DOHH2 (cell line): ENCODE measurements at regions not wholly inside any gene's neighbourhood (a gene's known extent, or its start where the extent isn't known, plus 50 kb on each side); places are given as distances from the start of the nearest gene placed in this dataset.

Experiments
- H3F3A ChIP-seq: fragments of 200-600 bp; sonication (generic), shearing (Covaris generic); 2 replicates; pipeline ENCODE4 v1.6.0; 2016; ENCODE audit warnings: antibody characterized with exemption, mild to moderate bottlenecking; ENCODE audit not compliant: control insufficient read depth, insufficient read depth
- H3K27ac ChIP-seq: fragments of 200-600 bp; sonication (generic); 2 replicates; pipeline ENCODE4 v1.5.1; 2014; ENCODE audit warnings: low read depth, mild to moderate bottlenecking, low read length, moderate library complexity
- H3K27me3 ChIP-seq: fragments of 200-600 bp; sonication (generic); 2 replicates; pipeline ENCODE4 v1.6.1; 2014; ENCODE audit warnings: mild to moderate bottlenecking, low read length, mixed read lengths; ENCODE audit not compliant: control insufficient read depth
- H3K36me3 ChIP-seq: fragments of 200-600 bp; sonication (generic); 2 replicates; pipeline ENCODE4 v1.6.1; 2014; ENCODE audit warnings: mild to moderate bottlenecking, low read length, moderate library complexity, mixed read lengths; ENCODE audit not compliant: control insufficient read depth
- H3K4me1 ChIP-seq: fragments of 200-600 bp; sonication (generic); 2 replicates; pipeline ENCODE4 v1.6.1; 2014; ENCODE audit warnings: mild to moderate bottlenecking, low read length, mixed read lengths; ENCODE audit not compliant: control insufficient read depth
- H3K4me2 ChIP-seq: fragments of 200-600 bp; sonication (generic); 2 replicates; pipeline ENCODE4 v1.6.0; 2014; ENCODE audit warnings: mild to moderate bottlenecking, low read length, moderate library complexity
- H3K4me3 ChIP-seq: fragments of 200-600 bp; sonication (generic); 2 replicates; pipeline ENCODE4 v1.5.1; 2014; ENCODE audit warnings: mild to moderate bottlenecking, low read length, mixed read lengths
- H3K79me2 ChIP-seq: fragments of 200-600 bp; sonication (generic); 2 replicates; pipeline ENCODE4 v1.6.1; 2014; ENCODE audit warnings: mild to moderate bottlenecking, low read length, mixed read lengths; ENCODE audit not compliant: control insufficient read depth
- H3K9me2 ChIP-seq: fragments of 200-600 bp; sonication (generic); replicated peaks from 2 replicates; pipeline ENCODE4 v1.6.1; 2014; ENCODE audit warnings: mild to moderate bottlenecking, low read length, mixed read lengths; ENCODE audit not compliant: control insufficient read depth
- H3K9me3 ChIP-seq: fragments of 200-600 bp; sonication (generic); 2 replicates; pipeline ENCODE4 v1.6.1; 2014; ENCODE audit warnings: antibody characterized with exemption, low read length, mixed read lengths; ENCODE audit not compliant: control insufficient read depth, insufficient read depth
- H4K20me1 ChIP-seq: fragments of 200-600 bp; sonication (generic); 2 replicates; pipeline ENCODE4 v1.6.0; 2014; ENCODE audit warnings: low read depth, mild to moderate bottlenecking, antibody characterized with exemption, low read length, moderate library complexity; ENCODE audit not compliant: control insufficient read depth, insufficient read depth
- EZH2phosphoT487 ChIP-seq: fragments of 200-600 bp; sonication (generic); IDR thresholded peaks from 2 replicates; pipeline ENCODE4 v1.6.1; 2017; ENCODE audit warnings: borderline replicate concordance, mild to moderate bottlenecking, antibody characterized with exemption, low read length, moderate library complexity, mixed read lengths
- TF ChIP-seq, protein P1 (sequence below): fragments of 200-600 bp; sonication (generic); IDR thresholded peaks from one replicate; pipeline ENCODE4 v1.5.1; 2014; ENCODE audit warnings: antibody characterized with exemption, mild to moderate bottlenecking, low read depth, low read length; ENCODE audit not compliant: poor library complexity, severe bottlenecking

DNA sequence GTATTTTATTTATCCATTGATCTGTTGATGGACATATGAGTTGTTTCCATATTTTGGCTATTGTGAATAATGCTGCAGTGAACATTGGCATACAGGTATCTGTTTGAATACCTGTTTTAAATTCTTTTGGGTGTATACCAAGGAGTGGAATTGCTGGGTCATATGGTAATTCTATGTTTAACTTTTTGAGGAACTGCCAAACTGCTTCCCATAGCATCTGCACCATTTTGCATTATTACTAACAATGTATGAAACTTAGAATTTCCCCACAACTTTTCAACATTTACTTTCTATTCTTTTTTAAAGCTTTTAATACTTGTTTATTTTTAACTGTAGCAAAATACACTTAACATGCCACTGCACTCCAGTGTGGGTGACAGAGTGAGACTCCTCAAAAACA is 57.0 kb upstream of the MSN start:
- no peaks in the 10 kb centered on the region for H3K9me3 ChIP-seq
- H3K9me2 ChIP-seq, result no peaks in the 10 kb centered on the region
- H3K4me1 ChIP-seq, result 0 out of 2 replicates have a peak, but pooled peaks cover 3% of the 10 kb centered on the region
- no peaks in the 10 kb centered on the region for H3K27me3 ChIP-seq
- H3K4me2 ChIP-seq, result no peak overlapping the region
- no peaks in the 10 kb centered on the region for H3F3A ChIP-seq
- no peak overlapping the region for H3K27ac ChIP-seq
- no peaks in the 10 kb centered on the region for H3K36me3 ChIP-seq
- TF ChIP-seq EZH2phosphoT487, result no peak
- TF ChIP-seq, protein P1, sequence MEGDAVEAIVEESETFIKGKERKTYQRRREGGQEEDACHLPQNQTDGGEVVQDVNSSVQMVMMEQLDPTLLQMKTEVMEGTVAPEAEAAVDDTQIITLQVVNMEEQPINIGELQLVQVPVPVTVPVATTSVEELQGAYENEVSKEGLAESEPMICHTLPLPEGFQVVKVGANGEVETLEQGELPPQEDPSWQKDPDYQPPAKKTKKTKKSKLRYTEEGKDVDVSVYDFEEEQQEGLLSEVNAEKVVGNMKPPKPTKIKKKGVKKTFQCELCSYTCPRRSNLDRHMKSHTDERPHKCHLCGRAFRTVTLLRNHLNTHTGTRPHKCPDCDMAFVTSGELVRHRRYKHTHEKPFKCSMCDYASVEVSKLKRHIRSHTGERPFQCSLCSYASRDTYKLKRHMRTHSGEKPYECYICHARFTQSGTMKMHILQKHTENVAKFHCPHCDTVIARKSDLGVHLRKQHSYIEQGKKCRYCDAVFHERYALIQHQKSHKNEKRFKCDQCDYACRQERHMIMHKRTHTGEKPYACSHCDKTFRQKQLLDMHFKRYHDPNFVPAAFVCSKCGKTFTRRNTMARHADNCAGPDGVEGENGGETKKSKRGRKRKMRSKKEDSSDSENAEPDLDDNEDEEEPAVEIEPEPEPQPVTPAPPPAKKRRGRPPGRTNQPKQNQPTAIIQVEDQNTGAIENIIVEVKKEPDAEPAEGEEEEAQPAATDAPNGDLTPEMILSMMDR, result no peak
- no peaks in the 10 kb centered on the region for H4K20me1 ChIP-seq
- no peaks in the 10 kb centered on the region for H3K79me2 ChIP-seq
- no peak overlapping the region for H3K4me3 ChIP-seq

DNA sequence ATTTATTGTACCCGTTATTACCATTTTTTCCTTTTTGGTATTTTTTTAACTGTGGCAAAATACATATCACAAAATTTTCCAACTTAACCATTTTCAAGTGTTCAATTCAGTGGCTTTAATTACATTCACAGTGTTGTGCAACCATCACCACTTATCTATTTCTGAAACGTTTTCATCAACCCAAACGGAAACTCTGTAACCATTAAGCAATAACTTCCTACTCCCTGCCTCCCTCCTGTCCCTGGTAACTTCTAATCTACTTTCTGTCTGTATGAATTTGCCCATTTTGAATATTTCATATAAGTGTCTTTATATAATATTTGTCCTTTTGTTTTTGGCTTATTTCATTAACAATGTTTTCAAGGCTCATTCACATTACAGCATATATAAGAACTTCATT is 57.4 kb upstream of the MSN start:
- Histone ChIP-seq H3K9me3 (no peaks in the 10 kb centered on the region), H3K27me3 (no peaks in the 10 kb centered on the region), H3F3A (no peaks in the 10 kb centered on the region), H4K20me1 (no peaks in the 10 kb centered on the region), H3K9me2 (no peaks in the 10 kb centered on the region), H3K4me2 (no peak overlapping the region), H3K27ac (no peak overlapping the region), H3K4me1 (0 out of 2 replicates have a peak, but pooled peaks cover 3% of the 10 kb centered on the region), H3K4me3 (no peak overlapping the region), H3K36me3 (no peaks in the 10 kb centered on the region), H3K79me2 (no peaks in the 10 kb centered on the region)
- TF ChIP-seq, protein P1, result no peak
- TF ChIP-seq EZH2phosphoT487, result no peak

DNA sequence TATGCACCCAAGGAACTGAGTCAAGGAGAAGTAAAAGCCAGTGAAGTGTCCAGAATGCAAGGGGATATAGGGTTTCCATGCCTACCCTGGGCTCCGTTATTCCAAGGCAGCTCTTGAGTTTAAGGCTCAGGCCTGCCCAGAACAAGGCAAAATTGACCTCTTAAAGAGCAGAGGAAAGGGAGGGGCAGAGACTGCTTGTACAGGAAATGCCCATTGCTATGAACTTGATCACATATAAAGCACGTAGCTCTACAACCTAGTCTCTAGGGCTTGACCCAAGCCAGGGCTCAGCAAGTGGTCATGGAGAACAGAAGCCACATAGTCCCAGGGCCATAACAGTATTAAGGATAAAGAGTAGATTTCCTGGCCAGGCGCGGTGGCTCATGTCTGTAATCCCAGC is 58.2 kb upstream of the MSN start:
- H3K4me2 ChIP-seq, result no peak overlapping the region
- no peaks in the 10 kb centered on the region for H3K9me2 ChIP-seq
- no peaks in the 10 kb centered on the region for H4K20me1 ChIP-seq
- H3F3A ChIP-seq, result no peaks in the 10 kb centered on the region
- TF ChIP-seq, protein P1, result no peak
- no peaks in the 10 kb centered on the region for H3K79me2 ChIP-seq
- no peaks in the 10 kb centered on the region for H3K27me3 ChIP-seq
- H3K4me1 ChIP-seq, result 0 out of 2 replicates have a peak, but pooled peaks cover 3% of the 10 kb centered on the region
- no peak overlapping the region for H3K27ac ChIP-seq
- H3K36me3 ChIP-seq, result no peaks in the 10 kb centered on the region
- no peak overlapping the region for H3K4me3 ChIP-seq
- H3K9me3 ChIP-seq, result no peaks in the 10 kb centered on the region

DNA sequence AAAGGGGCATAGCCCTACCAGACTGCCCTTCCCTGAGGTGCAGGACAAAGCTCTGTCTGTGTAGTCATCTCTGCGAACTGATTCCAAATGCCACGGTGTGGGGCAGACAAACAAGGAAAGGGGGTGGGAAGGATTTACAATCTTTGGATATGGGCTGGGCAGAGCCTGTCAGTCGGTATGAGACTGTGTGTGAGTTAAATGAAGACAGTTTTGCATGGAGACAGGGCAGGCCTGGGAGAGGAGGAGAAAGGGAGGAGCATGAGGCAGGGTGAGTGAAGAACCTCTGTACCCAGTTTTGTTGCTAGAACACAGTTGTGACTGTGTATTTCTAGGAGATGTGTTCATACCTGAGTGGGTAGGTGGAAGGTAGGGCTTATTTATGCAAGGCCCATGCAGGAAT is 59.4 kb upstream of the MSN start:
- H3K27me3 ChIP-seq, result no peaks in the 10 kb centered on the region
- no peaks in the 10 kb centered on the region for H4K20me1 ChIP-seq
- H3K4me1 ChIP-seq, result no peaks in the 10 kb centered on the region
- no peak overlapping the region for H3K4me2 ChIP-seq
- H3K27ac ChIP-seq, result no peak overlapping the region
- no peaks in the 10 kb centered on the region for H3K9me2 ChIP-seq
- H3K9me3 ChIP-seq, result no peaks in the 10 kb centered on the region
- no peaks in the 10 kb centered on the region for H3K79me2 ChIP-seq
- no peaks in the 10 kb centered on the region for H3K36me3 ChIP-seq
- no peak overlapping the region for H3K4me3 ChIP-seq
- no peaks in the 10 kb centered on the region for H3F3A ChIP-seq
- TF ChIP-seq, protein P1, result no peak
- no peak for TF ChIP-seq EZH2phosphoT487
